Epidermal melanocyte (primary cell): ENCODE measurements at regions not wholly inside any gene's neighbourhood (a gene's known extent, or its start where the extent isn't known, plus 50 kb on each side); places are given as distances from the start of the nearest gene placed in this dataset.
A peak's percentile ranks its signal among the peaks of the same experiment; 100 is the strongest.
"Not testable (repeated sequence)": the region's sequence is repeated elsewhere in the genome, so short reads cannot be mapped to it uniquely, and the experiment has no call there.

Experiments
- DNase-seq: peaks from one replicate; pipeline ENCODE4 v3.0.0; 2011; ENCODE audit warnings: low spot score; ENCODE audit not compliant: insufficient read length

DNA sequence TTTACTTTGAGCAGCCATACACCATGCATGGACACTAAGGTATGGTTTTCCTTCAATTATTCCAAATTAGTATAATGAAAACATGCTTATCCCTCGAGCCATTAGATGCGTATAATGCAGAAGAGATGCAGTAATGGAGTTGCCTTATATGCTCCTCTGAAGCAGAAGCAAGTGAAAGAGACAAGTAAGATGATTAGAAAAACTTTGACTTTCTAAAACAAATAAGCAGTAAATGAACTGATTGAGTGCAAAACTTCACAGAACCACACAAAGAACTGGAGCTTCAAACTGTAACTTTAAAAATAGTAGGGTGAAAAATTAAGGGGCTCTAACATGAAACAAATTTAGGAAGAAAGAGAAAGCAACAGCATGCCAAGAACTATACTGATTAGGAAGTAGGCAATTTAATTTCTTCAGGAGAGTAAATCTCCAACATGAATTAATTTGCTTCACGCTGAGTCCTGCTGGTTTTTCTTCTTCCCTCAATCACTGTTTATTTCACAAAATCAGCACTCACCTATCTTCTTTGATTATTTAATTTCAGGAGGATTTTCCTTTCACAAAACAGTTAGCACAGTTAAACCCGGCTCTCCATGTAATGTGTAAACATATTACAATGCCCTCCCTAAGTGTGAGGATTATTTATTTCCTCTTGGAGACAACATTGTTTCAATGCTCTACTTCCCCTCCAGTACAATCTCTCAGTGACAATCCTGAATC is 90.3 kb upstream of the PAM start:
- DNase-seq = no peak

- DNase-seq = no peak
These were observed 88.8 kb upstream of the PAM start for GRCh38 chr5:102666164-102666946.

DNA sequence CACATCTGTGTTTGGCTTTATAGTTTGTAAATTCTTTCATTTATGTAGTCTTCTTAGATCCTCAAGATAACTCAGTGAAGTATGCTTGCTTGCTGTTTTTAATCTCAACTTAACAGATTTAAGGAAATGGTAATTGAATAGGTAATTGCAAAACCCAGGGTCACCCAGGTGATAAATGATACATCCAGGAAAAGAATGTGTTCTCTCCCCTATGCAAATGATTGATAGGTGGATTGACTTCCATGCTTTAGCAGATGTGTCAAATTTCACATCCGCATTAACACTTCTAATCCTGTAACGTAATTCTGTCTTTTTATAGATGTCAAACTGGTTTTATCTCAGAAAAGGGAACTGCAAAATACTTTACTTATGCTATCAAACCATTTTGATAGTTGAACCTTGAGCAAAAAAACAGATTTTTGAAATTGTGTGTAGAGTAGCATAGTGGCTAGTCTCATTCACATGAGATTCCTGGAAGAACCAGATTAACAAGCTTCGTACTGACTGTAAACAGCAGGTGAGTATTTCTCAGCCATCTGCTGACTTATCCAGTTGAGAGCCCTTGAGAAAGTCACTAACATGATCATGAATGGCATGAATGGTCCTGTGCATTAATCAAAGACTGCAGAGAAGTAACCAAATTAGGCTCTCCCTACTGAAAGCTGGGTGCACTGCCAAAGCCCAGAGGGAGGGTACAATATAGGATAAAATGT is 86.7 kb upstream of the PAM start:
- DNase-seq = no peak

- DNase-seq = no peak
These were observed 84.8 kb upstream of the PAM start for GRCh38 chr5:102670224-102670836.

GRCh38 chr5:102671033-102671734 is 83.9 kb upstream of the PAM start:
- DNase-seq = not testable (repeated sequence)

GRCh38 chr5:102678267-102679058 is 76.6 kb upstream of the PAM start:
- no peak for DNase-seq

GRCh38 chr5:102681403-102681983 is 73.6 kb upstream of the PAM start:
- DNase-seq = peak; percentile 65

DNA sequence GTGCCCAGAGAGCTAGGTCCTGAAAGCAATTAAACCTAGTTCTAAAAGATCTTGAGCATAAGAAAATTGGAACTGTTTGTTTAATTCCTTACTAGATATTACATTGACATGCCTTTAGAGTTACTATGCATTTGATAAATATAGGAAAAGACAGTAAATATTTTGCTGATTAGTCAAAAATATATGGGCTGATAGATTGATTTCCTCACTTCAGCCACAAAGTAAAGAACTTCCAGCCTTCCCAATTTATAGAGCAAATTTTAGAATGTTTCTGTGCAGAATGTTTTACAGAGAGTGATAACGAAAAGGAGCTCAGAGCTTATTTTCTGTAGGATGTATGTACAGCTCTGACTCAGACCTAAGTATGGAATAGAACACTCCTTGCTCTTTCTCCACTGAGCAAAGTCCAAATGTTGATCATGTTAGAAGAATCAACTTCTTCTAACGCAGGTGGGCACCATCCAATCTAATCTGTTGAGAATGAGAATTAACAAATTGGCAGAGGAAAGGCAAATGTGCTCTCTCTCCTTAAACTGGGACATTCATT is 72.9 kb upstream of the PAM start:
- DNase-seq = no peak

- DNase-seq = not testable (repeated sequence)
These were observed 67.0 kb upstream of the PAM start for GRCh38 chr5:102688076-102688475.

DNA sequence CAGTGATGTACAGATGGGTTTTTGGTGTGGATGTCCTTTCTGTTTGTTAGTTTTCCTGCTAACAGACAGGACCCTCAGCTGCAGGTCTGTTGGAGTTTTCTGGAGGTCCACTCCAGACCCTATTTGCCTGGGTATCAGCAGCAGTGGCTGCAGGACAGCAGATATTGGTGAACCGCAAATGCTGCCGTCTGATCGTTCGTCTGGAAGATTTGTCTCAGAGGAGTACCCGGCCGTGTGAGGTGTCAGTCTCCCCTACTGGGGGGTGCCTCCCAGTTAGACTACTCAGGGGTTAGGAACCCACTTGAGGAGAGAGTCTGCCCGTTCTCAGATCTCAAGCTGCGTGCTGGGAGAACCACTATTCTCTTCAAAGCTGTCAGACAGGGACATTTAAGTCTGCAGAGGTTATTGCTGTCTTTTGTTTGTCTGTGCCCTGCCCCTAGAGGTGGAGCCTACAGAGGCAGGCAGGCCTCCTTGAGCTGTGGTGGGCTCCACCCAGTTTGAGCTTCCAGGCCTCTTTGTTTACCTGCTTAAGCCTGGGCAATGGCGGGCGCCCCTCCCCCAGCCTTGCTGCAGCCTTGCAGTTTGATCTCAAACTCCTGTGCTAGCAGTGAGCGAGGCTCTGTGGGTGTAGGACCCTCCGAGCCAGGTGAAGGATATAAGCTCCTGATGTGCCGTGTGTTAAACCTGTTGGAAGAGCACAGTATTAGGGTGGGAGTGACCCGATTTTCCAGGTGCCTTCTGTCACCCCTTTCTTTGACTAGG is 66.3 kb upstream of the PAM start:
- not testable (repeated sequence) for DNase-seq

DNA sequence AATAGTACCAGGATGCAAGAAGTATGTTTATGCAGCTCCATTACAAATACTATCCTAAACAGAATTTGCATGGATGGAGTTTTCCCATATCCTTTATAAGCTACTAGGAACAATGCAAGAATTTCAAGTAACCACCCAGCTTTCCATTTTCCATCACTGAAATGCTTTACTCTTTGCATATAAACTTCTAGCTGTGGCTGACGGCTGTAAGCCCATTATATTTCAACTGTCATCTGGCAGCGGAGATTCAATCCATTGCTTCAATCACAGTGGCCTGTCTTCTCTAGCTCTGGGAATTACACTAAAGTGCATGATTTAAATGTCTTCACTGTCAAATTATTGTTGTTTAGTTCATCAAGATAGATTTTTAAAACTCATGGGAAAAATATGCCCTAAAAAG is 64.2 kb upstream of the PAM start:
- no peak for DNase-seq

- no peak for DNase-seq
These were observed 63.7 kb upstream of the PAM start for GRCh38 chr5:102691434-102691833.

DNA sequence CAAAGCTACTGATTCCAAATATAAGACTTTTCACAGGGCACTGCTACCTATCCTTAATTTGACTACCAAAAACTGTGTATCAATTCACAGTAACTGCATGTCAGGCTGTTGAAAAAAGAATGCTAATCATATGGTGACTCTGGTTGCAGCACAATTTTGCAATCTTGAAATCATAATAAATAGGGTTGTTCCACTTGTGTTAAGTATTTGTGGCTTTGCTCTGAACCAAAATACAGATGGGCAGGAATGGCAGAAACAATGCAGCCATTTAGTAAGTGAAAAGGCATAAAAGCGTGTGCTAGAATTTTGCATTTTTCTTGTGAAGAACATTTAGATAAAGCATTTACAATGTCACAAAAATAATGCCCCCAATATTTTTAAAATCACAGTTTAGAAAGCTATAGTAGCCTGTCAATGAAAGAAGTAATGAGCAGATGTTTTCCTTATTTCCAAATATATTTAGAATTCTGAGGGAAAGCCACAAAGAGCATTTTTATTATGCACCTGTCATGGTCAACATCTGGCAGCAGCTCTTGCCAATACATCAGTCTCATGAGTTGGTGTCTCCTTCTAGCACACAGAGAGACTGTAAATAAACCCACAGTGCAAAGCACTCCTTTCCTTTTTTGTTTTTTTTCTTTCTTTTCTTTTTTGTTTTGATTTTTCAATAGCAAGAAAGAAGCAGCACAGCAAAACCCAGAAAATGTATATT is 54.8 kb upstream of the PAM start:
- peak; percentile 41 for DNase-seq

DNA sequence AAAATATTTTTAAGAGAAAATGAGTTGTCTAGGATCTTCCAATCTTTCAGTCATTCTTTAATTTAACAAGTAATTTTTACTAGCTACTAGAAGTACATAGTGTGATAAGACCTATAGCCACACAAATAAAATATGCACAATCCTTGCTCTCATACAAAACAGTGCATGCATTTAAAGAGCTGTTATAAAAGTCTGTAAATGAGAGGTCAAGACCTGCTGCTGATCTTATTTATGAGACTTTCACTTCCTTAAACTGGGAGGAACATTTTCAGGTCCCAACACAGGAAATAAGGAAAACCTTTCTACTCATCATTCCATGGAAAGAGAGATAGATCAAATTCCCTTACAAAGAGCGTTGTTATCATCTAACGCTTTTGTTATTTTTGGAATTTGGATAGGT is 54.2 kb upstream of the PAM start:
- no peak for DNase-seq

- DNase-seq = no peak
These were observed 53.4 kb upstream of the PAM start for GRCh38 chr5:102701748-102702147.
